Activated CD4-positive, alpha-beta T cell treated with anti-CD3 and anti-CD28 coated beads, Interleukin-2, amount 50 U/mL, for 16 hours (primary cell): ENCODE measurements at regions not wholly inside any gene's neighbourhood (a gene's known extent, or its start where the extent isn't known, plus 50 kb on each side); places are given as distances from the start of the nearest gene placed in this dataset.

Source experiments
- DNase-seq: peaks from one replicate; pipeline ENCODE4 v3.0.0-alpha.2; 2020

- DNase-seq, result no peak
Observed at GRCh38 chr16:87221633-87222032, 95.6 kb downstream of the C16orf95 start.

DNA sequence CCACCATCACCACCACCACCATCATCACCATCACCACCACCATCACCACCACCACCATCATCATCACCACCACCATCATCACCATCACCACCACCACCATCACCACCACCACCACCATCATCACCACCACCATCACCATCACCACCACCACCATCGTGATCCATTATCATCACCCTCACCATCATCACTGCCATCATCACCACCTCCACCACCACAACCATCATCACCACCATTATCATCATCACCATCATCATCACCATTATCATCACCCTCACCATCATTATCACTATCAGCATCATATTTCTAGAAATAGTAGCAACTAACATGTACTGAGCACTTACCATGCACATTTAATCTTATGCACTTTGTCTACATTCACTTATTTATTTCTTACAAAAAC is 94.9 kb downstream of the C16orf95 start:
- no peak for DNase-seq

GRCh38 chr16:87223656-87224248 is 93.4 kb downstream of the C16orf95 start:
- no peak for DNase-seq

DNA sequence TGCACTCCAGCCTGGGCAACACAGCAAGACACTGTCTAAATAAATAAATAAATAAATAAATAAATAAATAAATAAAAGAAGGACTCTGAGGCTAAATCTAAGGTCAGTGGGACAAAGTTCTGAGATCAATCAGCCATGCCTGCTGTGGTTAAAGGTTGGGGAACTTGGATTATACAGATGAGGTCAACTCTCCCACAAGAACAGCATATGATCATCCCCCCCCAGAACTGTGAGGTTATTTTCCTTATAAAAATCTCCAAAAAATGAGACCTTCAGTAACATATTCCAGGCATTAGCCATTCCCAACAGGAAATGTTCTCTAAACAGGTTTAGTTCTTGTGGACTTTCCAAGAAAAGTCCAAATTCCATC is 90.3 kb downstream of the C16orf95 start:
- no peak for DNase-seq

DNA sequence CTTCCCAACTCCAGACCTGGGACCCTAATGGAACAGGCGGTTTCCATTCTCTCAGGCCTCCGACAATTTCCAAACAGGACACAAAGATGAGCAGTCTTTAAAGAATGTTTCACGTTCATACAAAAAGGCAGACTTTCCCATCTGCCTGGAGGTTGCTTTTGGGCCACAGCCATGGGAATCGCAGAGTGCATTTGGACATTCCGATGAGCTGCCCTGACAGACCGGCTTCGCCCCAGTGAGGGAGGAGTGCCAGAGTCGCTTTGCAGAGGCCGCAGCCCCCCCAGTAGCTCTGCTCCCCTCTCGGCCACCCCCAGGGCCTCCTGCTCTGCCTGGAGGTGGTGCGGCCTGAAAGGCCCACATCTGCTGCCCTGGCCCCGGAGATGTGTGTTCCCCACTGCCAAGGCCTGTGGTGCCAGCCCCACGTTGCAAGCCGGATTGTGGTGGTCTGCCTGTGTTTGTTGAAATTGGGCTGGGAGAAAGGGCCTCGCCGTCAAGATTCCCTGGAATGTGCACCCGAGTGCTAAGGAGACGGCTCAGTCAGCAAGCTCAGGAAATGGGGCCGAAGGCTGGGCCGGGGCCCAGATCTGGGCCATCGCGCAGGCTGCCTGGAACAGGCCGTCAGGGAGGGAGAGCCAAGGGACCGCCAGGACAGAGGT is 89.8 kb downstream of the C16orf95 start:
- DNase-seq, result no peak

DNA sequence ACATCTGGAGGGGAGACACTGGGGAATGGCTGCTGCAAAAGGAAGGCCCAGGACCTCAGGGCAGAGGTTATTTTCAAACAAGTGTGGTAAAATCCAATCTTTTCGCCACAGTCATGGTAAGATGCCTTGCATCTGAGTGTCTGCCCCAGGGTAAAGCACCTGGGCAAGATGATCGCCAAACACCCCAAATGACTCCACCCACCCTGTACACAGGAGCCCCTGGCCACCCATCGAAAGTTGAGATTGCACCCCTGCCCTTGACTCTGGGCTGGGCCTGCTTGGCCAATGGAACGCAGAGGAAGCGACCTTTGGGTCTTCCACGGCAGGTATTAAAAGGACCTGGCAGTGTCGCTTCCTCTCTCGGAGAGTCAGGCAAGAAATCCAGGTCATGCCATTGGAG is 88.8 kb downstream of the C16orf95 start:
- DNase-seq, result no peak

DNA sequence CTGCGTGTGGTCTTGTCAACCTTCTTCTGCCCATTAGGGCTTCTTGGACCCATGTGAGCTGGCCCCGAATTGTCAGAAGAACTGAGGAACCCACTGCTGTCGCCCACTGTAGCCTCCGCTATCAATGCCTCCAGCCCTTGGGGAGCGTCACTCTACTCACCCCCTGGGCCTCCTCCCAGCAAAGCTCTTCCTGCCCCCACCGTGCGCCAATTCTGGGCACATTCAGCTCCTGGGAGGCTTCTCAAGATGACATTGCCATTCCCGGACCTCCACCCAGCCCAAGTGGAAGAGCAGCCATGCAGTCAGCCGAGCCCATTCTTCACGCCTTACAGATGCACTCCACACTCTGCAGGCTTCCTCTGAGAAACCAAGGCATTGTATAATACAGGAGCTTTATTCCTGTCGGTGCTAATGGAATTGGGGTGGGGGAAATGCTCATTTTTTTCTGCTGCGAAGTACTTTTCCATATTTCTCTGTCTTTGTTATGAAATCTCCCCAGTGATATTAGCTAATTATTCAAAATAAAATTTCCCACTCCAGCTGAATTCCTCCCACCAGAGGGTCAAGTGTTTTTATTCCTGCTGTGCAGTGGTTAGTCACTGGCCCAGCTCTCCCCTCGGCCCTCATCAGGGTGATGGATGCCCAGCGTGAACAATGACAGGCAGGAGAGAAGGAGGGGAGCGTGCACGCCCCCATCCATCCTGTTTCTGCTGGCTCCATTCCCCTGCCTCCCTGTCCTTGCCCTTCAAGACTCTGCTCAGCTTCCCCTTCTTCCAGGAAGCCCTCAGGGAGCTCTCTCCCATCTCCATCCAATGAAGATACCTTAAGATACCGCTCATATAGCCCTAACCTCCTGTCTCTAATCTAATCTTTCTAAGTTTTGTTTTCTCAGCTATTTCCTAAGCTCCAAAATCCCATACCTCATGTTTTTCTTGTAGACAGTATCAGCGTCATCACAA is 87.7 kb downstream of the C16orf95 start:
- no peak for DNase-seq

DNA sequence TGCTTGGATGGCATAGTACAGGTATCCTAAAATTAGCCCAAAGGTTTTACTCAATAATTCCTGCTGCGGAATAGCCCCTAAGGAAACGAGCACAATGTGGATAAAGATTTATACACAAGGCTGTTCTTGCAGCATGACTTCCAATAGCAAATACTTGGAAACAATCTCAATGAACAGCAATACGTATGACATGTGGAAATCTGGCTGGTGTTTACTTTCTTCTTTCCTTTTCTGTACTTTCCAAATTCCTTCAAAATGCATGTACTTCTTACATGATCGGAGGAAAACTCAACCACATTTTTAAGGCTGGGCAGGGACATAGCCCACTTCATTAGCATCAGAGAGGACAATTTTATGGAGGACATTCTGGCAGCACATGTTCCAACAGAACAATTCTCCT is 86.6 kb downstream of the C16orf95 start:
- no peak for DNase-seq

- no peak for DNase-seq
Observed at GRCh38 chr16:87231295-87231694, 85.9 kb downstream of the C16orf95 start.

DNA sequence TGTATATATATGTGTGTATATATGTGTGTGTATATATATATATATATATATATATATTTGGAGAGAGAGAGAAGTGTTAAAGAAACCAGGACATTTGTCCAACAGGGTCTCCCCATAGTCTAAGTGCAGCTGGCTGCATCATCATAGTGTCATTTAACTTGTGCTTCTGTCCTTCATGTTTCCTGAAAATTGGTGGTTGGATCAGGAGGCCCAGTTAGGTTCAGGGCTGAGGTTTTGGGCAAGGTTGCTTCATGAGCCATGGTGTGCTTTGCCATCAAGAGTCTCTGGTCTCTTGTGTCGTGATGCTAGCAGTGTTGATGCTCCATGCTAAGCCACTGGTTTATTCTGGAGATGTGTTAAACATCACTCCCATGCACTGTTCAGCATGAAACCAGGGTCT is 85.3 kb downstream of the C16orf95 start:
- no peak for DNase-seq

GRCh38 chr16:87233928-87234327 is 83.3 kb downstream of the C16orf95 start:
- DNase-seq, result peak; percentile 8

DNA sequence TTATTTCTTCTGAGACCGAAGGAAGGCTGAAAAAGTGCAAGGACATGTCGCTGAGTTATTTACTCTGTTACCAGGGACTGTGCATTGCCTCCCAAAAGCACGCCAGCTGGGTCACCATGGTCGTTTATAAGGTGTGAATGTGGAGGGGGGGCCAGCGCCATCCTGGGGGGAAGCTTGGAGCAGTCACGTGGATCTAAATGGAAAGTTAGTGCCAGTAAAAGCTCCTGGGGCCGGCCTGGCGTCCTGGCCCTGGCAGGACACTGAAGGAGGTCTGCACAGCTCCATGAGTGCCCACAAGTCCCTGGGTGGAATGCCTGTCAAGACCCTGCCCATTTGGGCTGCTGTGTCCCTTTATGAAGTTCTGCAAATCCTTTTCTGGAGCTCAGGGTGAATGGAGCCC is 82.6 kb downstream of the C16orf95 start:
- no peak for DNase-seq

DNA sequence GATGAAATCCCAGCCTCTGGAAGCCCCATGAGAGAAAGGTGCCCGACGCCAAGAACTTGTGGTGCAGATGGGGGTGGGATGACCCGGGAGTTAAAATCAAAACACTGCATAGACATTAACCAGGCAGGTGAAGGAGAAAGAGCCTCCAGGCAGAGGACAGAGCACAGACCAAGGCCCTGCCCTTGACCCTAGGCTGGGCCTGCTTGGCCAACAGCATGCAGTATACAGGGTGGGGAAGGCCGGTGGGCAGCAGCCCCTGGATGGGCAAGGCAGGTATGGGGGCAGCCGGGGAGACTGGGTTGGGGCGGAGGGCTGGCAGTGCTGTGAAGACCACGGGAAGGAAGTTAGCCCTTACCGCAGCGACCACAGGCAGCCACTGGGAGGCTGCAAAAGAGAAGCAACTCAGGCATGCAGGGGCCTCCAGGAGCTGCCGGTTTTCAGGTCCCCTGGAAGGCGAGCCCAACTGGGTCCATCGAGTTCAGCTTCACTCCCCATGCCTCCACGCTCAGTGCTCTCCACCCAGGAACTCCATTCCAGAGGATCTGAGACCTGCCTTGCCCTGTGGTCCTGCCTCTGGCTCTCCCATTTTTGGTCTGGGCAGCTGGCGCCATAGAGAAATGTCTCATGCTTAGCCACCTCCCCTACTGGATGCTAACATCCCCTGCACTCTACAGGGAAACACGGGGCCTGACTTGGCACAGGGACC is 81.2 kb downstream of the C16orf95 start:
- peak; percentile 39 for DNase-seq

- peak; percentile 24 for DNase-seq
Observed at GRCh38 chr16:87236516-87237115, 80.6 kb downstream of the C16orf95 start.

GRCh38 chr16:87238361-87238715 is 78.9 kb downstream of the C16orf95 start:
- no peak for DNase-seq

- no peak for DNase-seq
Observed at GRCh38 chr16:87239545-87239944, 77.6 kb downstream of the C16orf95 start.

DNA sequence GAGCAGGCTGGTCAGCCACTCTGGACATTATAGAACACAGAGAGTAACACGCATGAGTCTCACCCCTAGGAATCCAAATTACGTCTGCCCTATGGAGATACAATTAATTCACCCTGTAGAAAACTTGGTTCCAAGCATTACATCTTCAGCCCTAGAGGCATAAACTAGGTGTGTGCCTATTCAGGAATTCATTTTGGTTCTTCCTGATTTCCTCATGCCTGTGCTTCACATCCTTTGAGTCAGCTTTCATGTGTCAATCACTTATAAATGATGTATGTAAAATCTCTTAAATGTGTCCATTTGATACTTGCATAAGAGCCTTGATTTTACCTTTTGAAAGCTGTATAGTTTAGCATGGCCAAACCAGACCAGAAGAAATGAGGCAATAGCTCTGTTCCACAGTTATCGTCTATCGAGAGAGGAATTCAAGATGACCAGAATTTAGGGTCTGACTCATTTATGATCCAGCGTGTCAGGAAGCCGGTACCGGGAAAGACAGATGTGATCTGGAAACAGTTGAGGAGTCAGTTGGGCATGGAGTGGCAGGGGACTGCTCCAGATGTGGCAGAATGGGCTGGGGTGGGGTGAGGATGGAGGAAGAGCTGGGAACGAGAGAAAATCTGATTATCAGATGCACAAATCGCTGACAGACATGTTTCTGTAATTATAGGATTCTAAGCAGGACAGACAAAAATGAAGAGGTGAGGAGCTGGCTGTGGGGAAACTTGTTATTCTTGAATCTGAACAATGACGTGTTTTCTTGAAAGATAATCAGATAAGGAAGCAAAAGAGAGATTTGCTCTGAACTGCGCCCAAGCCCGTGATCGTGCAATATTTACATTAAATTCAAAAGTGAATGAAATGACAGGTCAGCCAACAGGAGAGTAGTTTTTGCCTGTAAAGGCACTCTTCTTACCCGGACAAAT is 76.7 kb downstream of the C16orf95 start:
- peak; percentile 27 for DNase-seq

GRCh38 chr16:87241137-87241771 is 75.9 kb downstream of the C16orf95 start:
- DNase-seq, result no peak

- peak; percentile 76 for DNase-seq
Observed at GRCh38 chr16:87243478-87243877, 73.7 kb downstream of the C16orf95 start.

- DNase-seq, result no peak
Observed at GRCh38 chr16:87244636-87245197, 72.5 kb downstream of the C16orf95 start.

GRCh38 chr16:87245511-87245910 is 71.7 kb downstream of the C16orf95 start:
- DNase-seq, result no peak
